Inflammatory macrophage treated with lipopolysaccharide for 1 hour (primary cell): ENCODE measurements at regions not wholly inside any gene's neighbourhood (a gene's known extent, or its start where the extent isn't known, plus 50 kb on each side); places are given as distances from the start of the nearest gene placed in this dataset.
"Not testable (repeated sequence)": the region's sequence is repeated elsewhere in the genome, so short reads cannot be mapped to it uniquely, and the experiment has no call there.

Source experiments
- DNase-seq, 2 donors: peaks; one replicate each; pipeline ENCODE4 v3.0.0-alpha.2; 2020 to 2022

DNA sequence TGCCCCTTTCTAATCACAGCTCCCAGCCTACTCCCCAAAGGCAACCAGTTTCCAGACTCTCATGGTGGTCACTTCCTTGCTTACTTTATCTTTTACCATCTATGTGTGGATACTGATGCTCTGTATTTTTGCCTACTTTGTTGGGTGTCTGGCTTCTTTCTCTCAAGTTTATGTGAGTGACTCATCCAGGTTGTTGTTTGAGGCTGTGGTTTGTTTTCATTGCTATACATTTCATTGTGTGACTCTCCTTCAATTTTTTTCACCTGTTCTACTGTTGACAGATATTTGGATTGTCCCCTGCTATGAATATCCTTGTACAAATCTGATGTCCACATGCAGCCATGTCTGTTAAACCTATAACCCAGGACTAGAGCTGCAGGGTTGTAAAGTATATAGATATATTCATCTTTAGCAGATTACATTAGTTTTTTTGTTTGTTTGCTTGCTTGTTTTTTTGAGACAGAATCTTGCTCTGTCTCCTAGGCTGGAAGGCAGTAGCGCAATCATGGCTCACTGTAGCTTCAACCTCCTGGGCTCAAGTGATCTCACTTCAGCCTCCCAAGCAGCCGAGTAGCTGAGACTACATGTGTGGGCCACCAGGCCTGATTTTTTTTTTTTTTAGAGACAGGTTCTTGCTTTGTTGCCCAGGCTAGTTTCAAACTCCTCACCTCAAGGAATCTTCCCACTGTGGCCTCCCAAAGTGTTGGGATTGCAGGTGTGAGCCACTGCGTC lies 72.9 kb upstream of the EEF1E1 start:
- no peak for DNase-seq

DNA sequence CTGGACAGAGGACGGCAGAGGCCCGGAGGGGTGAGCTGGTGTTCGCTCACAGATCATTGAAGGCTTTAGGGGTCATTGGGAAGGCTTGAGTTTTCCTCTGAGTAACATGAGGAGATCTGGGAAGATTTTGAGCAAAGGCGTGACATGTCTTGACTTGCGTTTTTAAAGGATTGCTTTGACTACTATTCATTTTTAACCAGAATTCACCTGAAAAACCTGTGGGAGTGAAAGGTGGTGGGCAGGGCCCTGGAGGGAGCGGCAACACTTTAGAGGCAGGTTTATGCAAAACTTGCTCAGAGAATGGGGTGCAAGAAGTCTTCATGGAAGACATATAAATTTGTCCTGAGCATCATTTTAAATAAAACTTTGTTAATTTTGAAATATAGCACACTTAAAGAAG lies 72.2 kb upstream of the EEF1E1 start:
- DNase-seq, result no peak

DNA sequence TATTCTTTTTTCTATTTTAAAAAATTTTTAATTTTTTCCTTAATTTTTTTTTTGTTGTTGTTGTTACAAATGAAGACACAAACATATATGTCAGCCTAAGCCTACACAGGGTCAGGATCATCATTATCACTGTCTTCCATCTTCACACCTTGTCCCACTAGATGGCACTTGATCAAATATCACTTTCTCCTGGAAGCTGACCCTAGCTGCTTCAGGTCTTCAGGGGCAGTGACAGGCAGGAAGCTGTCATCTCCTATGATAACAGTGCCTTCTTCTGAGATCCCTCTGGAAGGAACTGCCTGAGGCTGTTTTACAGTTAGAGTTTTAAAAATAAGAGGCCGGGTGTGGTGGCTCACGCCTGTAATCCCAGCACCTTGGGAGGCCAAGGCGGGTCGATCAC lies 70.2 kb upstream of the EEF1E1 start:
- no peak for DNase-seq

DNA sequence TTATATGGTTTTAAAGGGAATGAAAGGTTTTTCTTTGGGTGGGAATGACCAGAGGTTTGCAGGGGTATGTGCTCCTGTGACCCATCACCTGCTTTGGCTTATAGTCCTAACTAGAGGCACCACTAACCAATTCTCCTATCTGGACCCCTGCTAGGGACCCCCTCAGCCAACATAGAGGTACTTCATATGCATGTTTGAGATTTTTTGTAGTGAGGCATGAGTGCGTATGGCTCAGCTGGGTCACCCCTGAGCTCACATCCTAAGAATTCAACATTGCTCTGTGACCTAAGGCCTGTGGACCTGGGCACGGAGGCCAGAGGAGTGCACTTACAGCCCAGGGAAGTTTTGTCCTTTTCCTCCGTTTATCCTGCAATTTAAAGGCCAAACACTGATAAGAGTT lies 68.4 kb upstream of the EEF1E1 start:
- no peak for DNase-seq

DNA sequence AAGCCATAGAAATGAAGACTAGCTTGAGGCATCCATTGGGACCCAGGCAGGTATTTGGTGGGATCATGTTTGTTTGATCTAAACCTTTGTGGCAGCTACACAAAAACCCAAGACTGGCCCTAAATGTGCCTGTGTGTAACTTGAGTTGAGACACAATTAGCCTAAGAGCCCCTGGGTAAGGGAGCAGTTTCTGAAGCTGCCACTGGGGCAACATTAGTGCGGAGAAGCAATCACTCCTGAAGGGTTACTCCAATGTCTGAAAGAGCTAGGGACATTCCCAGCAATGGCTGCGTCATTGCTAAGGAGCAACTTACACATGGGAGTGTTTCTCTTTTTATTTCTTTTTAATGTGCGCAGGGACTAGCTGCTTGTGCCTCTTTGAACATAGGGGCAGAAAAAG lies 67.9 kb upstream of the EEF1E1 start:
- DNase-seq, result no peak

DNA sequence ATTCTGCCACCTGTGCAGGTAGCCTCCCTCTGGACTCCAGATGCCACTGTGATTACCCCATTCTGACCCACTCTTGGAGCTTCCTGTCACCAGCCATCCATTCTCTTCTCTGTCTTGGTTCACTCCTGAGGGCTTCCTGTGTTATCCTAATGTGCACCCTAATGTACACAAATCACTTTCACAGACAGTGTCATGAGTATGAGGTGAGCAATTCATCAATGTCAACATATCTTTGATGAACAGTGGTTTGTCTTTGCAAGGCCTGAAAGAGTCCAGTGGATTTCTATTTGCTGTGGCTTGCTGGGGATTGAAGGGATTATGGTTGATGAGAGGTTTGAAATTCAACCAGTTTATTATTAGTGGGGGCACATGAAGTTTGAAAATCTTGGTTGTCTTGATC lies 63.8 kb upstream of the EEF1E1 start:
- no peak for DNase-seq

DNA sequence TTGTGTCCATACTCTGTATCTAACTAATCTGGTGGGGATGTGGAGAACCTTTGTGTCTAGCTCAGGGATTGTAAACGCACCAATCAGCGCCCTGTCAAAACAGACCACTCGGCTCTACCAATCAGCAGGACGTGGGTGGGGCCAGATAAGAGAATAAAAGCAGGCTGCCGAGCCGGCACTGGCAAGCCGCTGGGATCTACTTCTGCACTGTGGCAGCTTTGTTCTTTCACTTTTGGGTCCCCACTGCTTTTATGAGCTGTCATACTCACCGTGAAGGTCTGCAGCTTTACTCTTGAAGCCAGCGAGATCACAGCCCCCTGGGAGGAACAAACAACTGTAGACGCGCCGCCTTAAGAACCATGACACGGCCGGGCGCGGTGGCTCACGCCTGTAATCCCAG lies 62.7 kb upstream of the EEF1E1 start:
- not testable (repeated sequence) for DNase-seq

DNA sequence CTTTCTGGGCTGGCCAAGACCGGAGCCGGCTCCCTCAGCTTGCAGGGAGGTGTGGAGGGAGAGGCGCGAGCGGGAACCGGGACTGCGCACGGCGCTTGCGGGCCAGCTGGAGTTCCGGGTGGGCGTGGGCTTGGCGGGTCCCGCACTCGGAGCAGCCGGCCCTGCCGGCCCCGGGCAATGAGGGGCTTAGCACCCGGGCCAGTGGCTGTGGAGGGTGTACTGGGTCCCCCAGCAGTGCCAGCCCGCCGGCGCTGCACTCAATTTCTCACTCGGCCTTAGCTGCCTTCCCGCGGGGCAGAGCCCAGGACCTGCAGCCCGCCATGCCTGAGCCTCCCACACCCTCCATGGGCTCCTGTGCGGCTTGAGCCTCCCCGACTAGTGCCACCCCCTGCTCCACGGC lies 61.9 kb upstream of the EEF1E1 start:
- DNase-seq, result not testable (repeated sequence)

DNA sequence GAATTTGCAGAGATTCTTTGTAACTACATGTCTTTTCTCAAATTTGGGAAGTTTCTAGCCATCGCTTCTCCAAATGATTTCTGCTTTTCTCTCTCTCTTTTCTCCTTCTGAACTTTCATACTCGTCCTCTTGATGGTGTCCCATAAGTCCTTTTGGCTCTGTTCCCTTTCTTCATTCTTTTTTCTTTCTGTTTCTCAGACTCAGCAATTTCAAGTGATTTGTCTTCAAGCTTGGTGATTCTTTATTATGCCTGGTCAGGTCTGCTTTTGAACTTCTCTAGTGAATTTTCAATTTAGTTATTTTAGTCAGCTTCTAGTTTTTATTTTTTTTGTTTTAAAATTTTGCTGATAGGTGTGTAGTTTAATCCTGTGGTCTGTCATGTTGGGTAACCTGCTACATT lies 57.6 kb upstream of the EEF1E1 start:
- no peak for DNase-seq

DNA sequence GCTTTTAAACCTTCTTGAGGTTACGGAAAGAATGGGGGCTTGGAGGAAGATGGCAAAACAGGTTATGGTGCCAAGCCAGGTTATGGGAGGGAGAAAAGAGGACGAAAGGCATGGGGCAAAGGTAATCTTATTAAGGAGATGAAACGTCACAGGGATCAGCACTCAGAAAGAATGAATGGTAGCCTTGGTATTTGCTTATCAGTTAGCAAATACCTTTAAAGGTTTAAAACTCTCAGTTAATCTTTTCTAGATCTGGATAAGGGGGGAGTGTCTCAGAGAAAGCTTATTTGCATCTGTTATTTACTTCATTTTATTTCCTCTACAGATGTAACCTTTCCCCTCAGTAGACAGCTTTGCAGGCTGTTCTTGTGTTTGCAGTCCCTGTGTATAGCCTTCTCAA lies 55.5 kb upstream of the EEF1E1 start:
- no peak for DNase-seq

DNA sequence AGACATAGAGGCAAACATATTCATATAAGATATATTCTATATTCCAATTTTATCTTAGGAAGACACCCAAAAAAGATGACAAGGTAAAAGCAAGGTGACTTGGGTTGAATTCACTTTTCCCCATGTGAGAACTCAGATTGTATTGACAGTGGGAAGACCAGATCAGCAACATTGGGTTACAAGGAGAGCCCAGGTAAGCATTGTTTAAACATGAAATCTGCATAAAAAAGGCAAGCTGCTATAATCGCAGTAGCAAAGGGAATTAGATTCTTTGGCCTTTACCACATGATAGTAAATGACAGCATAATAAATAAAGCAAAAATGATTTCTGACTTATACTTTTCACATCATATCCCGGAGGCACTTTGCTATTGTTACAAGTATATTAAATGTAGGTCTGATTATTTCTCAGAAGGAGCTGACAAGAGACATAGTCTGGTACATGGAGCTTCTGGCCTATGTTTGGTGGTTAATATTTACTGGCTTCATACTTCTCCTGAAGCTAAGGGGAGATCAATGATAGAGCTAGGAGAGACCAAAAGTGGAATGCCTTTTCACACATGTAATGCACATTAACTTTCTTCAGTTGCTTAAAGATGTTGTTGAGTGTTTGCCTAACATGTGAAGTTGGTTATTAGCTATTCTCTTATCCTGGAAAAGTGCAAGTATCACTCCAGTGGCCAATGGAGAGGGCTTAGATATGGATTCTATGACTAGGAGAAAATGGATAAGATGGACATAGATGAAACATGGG lies 53.1 kb upstream of the EEF1E1 start:
- DNase-seq, result no peak
